PC-9 (cell line): ENCODE measurements at regions not wholly inside any gene's neighbourhood (a gene's known extent, or its start where the extent isn't known, plus 50 kb on each side); places are given as distances from the start of the nearest gene placed in this dataset.

Experiments used
- BruUV-seq: library from RNA; stranded (reverse); fragments of 400-500 nt; replicated peaks from 2 replicates; lab custom pipeline; 2021; lab: Mats Ljungman, UMichigan
- CTCF ChIA-PET: fragments of 300-600 bp; sonication (Branson Sonifier 250); formaldehyde crosslinking; loops from one replicate; lab custom pipeline; 2022; ENCODE audit warnings: antibody characterized with exemption; lab: Charles Lee
- POLR2A ChIA-PET: fragments of 300-600 bp; sonication (Branson Sonifier 250); formaldehyde crosslinking; loops from one replicate; lab custom pipeline; 2022; ENCODE audit warnings: antibody characterized with exemption; ENCODE audit not compliant: unreplicated experiment; lab: Charles Lee
- DNase-seq, 2 experiments: peaks; one replicate each; pipeline versions ENCODE4 v3.0.0 to v3.0.0-alpha.2; 2015 to 2022; ENCODE audit warnings: mixed read lengths in 1 of 2
- H2AFZ ChIP-seq: fragments of 200-600 bp; sonication (generic); 2 replicates; pipeline ENCODE4 v1.8.1; 2017; ENCODE audit warnings: antibody characterized with exemption
- H3F3A ChIP-seq: fragments of 200-600 bp; sonication (generic); 2 replicates; pipeline ENCODE4 v1.8.1; 2017; ENCODE audit warnings: antibody characterized with exemption, mild to moderate bottlenecking, low read depth; ENCODE audit not compliant: insufficient read depth
- H3K27ac ChIP-seq: fragments of 200-600 bp; sonication (generic); 2 replicates; pipeline ENCODE4 v1.6.1; 2016; ENCODE audit warnings: mixed run types
- H3K27me3 ChIP-seq: fragments of 200-600 bp; sonication (generic); 2 replicates; pipeline ENCODE4 v1.6.1; 2016; ENCODE audit warnings: low read depth, mixed run types; ENCODE audit not compliant: insufficient read depth
- H3K36me3 ChIP-seq: fragments of 200-600 bp; sonication (generic); 2 replicates; pipeline ENCODE4 v1.6.1; 2016; ENCODE audit warnings: low read depth, mixed run types
- H3K4me1 ChIP-seq: fragments of 200-600 bp; sonication (generic); replicated peaks from 2 replicates; pipeline ENCODE4 v1.6.1; 2016; ENCODE audit warnings: mixed run types; ENCODE audit not compliant: insufficient read depth
- H3K4me2 ChIP-seq: fragments of 200-600 bp; sonication (generic); 2 replicates; pipeline ENCODE4 v1.6.1; 2017; ENCODE audit warnings: mixed run types
- H3K4me3 ChIP-seq: fragments of 200-600 bp; sonication (generic); 2 replicates; pipeline ENCODE4 v1.6.1; 2016; ENCODE audit warnings: mixed run types
- H3K79me2 ChIP-seq: fragments of 200-600 bp; sonication (generic); 2 replicates; pipeline ENCODE4 v1.6.1; 2017; ENCODE audit warnings: low read depth, mixed run types
- H3K9me2 ChIP-seq: fragments of 200-600 bp; sonication (generic); 2 replicates; pipeline ENCODE4 v1.8.1; 2017; ENCODE audit warnings: mild to moderate bottlenecking; ENCODE audit not compliant: insufficient read depth
- H3K9me3 ChIP-seq: fragments of 200-600 bp; sonication (generic); 2 replicates; pipeline ENCODE4 v1.8.1; 2016; ENCODE audit warnings: low read depth; ENCODE audit not compliant: insufficient read depth
- H4K20me1 ChIP-seq: fragments of 200-600 bp; sonication (generic); 2 replicates; pipeline ENCODE4 v1.8.1; 2017; ENCODE audit not compliant: insufficient read depth
- EZH2 ChIP-seq: fragments of 200-600 bp; sonication (generic); IDR thresholded peaks from 2 replicates; pipeline ENCODE4 v1.8.0; 2017; ENCODE audit warnings: antibody characterized with exemption, low read depth
- intact Hi-C: fragments of 100-400 bp; cut with micrococcal nuclease; formaldehyde crosslinking; loops from one replicate; pipeline ENCODE4 v1.10.0; 2022; ENCODE audit not compliant: unreplicated experiment
- TF ChIP-seq, protein P1 (sequence below): fragments of 200-600 bp; sonication (generic); conservative IDR thresholded peaks from 2 replicates; pipeline ENCODE4 v1.6.1; 2017; ENCODE audit warnings: mixed run types, antibody characterized with exemption, mild to moderate bottlenecking, moderate library complexity

DNA sequence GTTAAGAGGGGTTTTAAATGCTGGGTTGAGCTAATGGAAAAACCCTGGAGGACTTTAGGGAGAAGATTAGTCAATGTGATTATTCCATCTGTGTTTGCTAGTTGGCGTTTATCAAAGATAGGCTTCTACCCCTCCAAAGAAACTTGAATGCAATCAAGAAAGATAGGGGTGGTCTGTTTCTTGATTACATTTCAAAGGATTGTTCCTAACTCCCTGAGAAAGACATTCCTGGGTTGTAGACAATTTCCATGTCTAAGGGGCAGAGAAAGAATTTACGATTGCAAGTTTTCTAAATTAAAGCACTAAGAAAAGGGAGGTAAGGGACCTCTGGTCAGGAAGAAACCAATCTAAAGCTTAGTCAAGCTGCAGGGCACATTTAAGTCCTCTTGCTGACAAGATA is 2268.7 kb downstream of the LRRC4C start:
- no peak overlapping the region for H3K4me2 ChIP-seq
- no peaks in the 10 kb centered on the region for H3K4me1 ChIP-seq
- no peaks in the 10 kb centered on the region for H3F3A ChIP-seq
- no peak for DNase-seq
- no peak overlapping the region for H3K27ac ChIP-seq
- H3K79me2 ChIP-seq, result no peaks in the 10 kb centered on the region
- 0 out of 2 replicates have a peak overlapping the region, but pooled peaks have one; percentile 17 for H2AFZ ChIP-seq
- intact Hi-C loops, result no loop called here
- ChIA-PET CTCF (no interaction called here), POLR2A (no interaction called here)
- BruUV-seq, result no TSS peak
- TF ChIP-seq EZH2, result no peak
- TF ChIP-seq, protein P1, sequence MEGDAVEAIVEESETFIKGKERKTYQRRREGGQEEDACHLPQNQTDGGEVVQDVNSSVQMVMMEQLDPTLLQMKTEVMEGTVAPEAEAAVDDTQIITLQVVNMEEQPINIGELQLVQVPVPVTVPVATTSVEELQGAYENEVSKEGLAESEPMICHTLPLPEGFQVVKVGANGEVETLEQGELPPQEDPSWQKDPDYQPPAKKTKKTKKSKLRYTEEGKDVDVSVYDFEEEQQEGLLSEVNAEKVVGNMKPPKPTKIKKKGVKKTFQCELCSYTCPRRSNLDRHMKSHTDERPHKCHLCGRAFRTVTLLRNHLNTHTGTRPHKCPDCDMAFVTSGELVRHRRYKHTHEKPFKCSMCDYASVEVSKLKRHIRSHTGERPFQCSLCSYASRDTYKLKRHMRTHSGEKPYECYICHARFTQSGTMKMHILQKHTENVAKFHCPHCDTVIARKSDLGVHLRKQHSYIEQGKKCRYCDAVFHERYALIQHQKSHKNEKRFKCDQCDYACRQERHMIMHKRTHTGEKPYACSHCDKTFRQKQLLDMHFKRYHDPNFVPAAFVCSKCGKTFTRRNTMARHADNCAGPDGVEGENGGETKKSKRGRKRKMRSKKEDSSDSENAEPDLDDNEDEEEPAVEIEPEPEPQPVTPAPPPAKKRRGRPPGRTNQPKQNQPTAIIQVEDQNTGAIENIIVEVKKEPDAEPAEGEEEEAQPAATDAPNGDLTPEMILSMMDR, result no peak
- no peak overlapping the region for H3K4me3 ChIP-seq
- no peaks in the 10 kb centered on the region for H3K36me3 ChIP-seq
- no peaks in the 10 kb centered on the region for H3K27me3 ChIP-seq
- no peaks in the 10 kb centered on the region for H4K20me1 ChIP-seq
- peaks cover 8% of the 10 kb centered on the region for H3K9me2 ChIP-seq
- no peaks in the 10 kb centered on the region for H3K9me3 ChIP-seq

DNA sequence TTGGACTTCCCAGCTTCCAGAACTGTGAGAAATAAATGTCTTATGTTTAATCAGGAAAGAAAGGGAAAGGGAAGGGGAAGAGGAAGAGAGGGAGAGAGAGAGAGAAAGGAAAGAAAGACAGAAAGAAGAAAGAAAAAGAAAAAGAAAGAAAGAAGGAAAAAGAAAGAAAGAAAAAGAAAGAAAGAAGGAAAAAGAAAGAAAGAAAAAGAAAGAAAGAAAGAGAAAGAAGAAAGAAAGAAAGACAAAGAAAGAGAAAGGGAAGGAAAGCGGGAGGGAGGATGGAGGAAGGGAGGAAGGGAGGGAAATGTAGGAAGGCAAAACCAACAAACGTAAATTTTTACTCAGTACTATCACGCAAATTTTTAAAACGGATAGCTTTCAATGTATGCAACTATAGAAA is 2281.8 kb downstream of the LRRC4C start:
- ChIA-PET POLR2A (no interaction called here), CTCF (no interaction called here)
- no peaks in the 10 kb centered on the region for H3K4me1 ChIP-seq
- no peak overlapping the region for H3K4me3 ChIP-seq
- no TSS peak for BruUV-seq
- no peaks in the 10 kb centered on the region for H3F3A ChIP-seq
- intact Hi-C loops, result no loop called here
- H4K20me1 ChIP-seq, result no peaks in the 10 kb centered on the region
- TF ChIP-seq, protein P1, result no peak
- no peak for TF ChIP-seq EZH2
- H3K79me2 ChIP-seq, result no peaks in the 10 kb centered on the region
- DNase-seq, result no peak
- H3K36me3 ChIP-seq, result no peaks in the 10 kb centered on the region
- no peaks in the 10 kb centered on the region for H3K9me3 ChIP-seq
- no peak overlapping the region for H3K4me2 ChIP-seq
- no peak overlapping the region for H2AFZ ChIP-seq
- H3K27ac ChIP-seq, result no peak overlapping the region
- no peaks in the 10 kb centered on the region for H3K9me2 ChIP-seq
- no peaks in the 10 kb centered on the region for H3K27me3 ChIP-seq

DNA sequence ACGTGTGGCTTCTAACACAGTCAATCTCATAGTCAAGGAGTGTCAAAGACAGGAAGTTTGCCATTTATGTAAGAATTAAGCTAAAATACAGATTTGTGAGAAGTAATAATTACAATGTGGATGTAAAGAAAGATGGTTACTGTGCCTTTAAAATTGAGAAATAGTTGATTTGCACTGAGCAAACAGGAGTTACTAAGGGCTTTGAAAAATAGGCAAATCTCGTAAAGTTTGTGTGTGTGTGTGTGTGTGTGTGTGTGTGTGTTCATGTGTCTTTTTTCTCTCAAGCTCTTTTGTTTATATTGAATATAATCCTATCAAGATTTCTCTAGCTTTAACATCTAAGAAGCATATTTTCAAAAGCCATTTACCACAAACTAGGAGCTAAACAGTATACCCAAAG is 2284.5 kb downstream of the LRRC4C start:
- Histone ChIP-seq H3F3A (no peaks in the 10 kb centered on the region), H3K79me2 (no peaks in the 10 kb centered on the region), H3K9me2 (no peaks in the 10 kb centered on the region), H3K4me2 (no peak overlapping the region), H3K4me3 (no peak overlapping the region), H3K9me3 (no peaks in the 10 kb centered on the region), H3K36me3 (no peaks in the 10 kb centered on the region), H4K20me1 (no peaks in the 10 kb centered on the region; the same call in 1 of the 2 replicates), H3K27me3 (no peaks in the 10 kb centered on the region), H3K27ac (no peak overlapping the region), H2AFZ (no peak overlapping the region), H3K4me1 (no peaks in the 10 kb centered on the region)
- BruUV-seq, result no TSS peak
- DNase-seq, result no peak
- ChIA-PET CTCF (no interaction called here), POLR2A (no interaction called here)
- no peak for TF ChIP-seq EZH2
- TF ChIP-seq, protein P1, result no peak
- intact Hi-C loops, result no loop called here
